ENCODE measurements at regions not wholly inside any gene's neighbourhood (a gene's known extent, or its start where the extent isn't known, plus 50 kb on each side); places are given as distances from the start of the nearest gene placed in this dataset.
"Not testable (repeated sequence)": the region's sequence is repeated elsewhere in the genome, so short reads cannot be mapped to it uniquely, and the experiment has no call there.

DNA sequence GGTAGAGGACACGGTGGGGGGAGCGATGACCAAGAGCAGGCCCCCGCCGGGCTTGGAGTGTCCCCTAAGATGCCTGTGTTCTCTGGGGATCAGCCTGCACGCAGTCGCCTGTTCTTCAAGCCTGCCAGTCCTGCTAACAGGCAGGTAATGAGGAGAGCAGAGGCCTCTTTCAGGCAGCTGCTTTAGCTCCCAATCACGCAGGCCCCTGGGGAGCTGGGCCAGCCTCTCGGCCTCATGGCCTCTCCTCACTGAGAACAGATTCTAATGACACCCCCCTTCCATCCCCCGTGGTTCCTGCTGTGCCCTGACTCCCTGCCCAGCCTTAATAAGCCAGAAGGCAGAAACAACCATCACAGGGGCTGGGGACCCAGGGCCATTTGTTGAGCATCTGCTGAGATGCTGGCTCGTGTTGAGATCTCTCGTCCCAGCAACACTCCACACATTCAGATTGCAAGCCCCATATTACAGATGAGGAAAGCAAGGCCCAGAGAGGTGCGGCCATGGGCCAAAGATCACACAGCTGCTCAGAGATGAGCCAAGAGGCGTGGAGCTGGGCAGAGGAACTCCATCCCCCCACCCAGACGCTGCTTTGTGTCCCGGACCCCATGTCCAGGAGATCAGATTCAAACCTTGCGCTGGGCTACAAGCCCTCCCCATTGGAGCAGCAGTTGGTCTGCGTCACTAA lies 71.6 kb upstream of the CASZ1 start:
- DNase-seq (ENCODE audit: low read depth): no peak

DNA sequence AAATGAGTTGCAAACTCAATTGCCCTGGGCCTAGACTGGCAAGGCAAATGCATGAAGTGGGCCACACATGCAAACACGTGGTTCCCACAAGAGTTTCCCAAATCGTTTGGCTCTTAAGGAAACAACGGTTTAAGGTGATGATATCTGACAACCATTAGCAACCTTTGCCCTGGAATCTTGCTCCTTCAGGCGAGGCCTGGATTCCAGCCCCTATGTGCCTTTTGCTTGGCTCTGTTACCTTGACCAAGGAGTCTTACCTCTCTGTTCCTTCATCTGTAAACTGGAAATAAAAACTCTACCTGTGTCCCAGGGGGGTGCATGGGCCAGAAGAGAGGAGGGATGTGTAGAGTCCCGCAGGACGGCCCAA lies 72.1 kb upstream of the CASZ1 start:
- no peak for DNase-seq (ENCODE audit: low read depth)

DNA sequence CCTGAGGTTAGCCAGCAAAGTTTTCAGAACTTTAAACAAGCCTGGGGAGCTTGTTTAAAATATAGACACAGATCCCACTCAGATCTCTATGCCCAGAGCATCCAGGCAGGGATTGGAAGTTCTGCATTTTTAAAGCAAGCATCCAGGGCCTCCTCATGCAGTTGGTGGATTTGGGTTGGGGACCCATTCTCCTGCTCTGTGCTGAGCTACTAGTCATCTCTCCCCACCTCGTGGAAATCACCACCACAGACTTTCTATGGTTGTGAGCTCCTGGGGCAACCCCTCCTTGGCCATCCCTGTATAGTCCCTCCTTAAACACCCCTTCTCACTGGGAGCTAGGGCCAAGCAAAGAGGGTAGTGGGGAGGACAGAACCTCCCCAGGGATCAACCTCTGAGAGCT lies 73.5 kb upstream of the CASZ1 start:
- no peak for DNase-seq (ENCODE audit: low read depth)

DNA sequence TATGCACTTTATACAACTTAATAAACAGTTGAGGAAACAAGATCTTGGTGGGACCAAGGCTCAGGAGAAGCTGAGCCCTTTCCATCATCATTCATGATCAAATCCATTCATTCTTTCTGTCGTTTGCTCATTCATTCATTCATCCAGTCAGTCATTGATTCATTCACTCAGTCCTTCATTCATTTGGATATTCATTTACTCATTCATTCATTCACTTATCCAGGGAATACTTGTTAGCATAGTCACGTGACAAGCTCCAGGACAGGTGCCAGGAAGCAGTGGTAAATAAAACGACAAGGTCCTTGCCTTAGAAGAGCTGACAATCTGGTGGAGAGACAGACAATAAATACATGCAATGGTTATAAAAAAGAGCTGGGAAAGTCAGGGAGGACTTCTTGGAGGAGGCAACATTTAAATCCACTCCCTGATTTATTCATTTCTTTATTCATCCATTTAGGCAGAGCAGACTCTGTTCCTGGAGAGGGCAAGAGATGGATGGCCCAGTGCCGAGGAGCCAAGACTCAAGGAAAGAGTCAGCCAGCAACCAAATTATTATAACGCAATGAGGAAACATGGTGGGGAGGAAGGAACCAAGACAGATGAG lies 74.1 kb upstream of the CASZ1 start:
- no peak for DNase-seq (ENCODE audit: low read depth)

DNA sequence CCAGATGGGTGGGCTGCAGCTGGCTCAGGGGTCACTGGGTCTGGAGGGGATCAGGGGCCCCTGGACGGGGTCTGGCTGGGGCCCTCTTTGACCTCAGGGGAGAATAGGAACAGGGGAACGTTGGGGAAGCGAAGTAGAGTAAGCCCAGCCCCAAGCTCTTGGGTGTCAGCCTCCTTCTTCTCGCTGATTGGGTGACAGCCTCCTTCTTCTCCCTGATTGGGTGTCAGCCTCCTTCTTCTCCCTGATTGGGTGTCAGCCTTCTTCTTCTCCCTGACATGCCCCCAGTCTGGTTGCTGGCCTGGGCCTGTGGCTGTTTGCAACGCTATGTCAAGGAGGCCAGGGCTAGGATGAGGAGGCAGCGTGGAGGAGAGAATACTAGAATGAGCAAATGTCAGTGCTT lies 76.7 kb upstream of the CASZ1 start:
- DNase-seq (ENCODE audit: low read depth): no peak

DNA sequence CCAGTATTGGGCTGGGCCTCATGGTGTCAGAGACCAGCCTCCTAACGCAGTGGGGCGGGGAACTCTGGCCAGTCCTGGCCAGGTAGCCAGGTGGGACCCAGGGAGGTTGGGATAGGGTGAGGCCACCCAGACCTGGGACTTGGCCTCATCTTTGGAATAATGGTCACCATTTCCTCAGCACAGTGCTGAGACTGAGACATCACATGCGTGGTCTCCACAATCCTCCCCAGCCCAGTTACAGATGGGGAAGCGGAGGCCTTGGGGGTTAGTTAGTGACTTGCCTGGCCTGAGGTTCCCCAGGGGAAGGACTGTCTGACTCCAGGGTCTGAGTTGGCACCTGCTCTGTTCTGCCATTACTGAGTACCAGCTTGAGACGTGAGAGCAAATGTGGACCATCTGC lies 77.9 kb upstream of the CASZ1 start:
- DNase-seq (ENCODE audit: low read depth): no peak

DNA sequence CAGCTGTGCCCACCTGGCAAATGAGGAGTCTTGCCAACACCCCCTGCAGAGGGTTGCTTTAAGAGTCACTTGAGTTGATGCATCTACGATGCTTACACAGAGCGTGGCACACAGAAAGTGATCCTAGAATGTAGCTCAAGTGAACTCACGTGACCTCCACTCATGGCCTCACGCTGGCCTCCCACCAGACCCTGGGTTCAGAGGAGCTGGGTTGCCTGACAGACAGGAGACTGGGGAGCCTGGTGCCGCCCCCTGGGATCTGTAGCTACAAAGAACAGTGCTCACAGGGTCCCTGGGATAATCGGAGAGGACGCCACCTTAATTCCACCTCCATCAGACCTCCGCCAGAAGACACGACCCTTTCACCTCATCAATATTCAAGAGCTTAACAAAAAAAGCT lies 81.4 kb upstream of the CASZ1 start:
- no peak for DNase-seq (ENCODE audit: low read depth)

DNA sequence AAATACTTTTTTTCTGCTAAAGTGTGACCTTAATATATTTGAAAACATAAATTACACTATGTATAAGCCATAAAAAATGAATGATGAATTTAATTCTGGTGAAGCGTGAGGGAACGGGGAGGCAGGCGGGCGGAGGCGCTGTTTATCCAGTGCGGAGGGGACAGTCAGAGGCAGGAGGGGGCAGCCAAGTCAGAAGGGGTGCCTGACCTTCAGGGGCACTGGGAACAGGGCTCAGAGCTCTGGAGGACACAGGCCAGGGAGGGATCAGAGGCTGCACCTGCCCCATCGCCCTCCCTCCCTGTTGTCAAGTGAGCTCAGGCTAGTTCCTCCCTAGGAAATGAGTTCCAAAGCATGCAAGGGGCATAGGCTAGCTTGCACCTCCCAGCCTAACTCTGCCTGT lies 82.0 kb upstream of the CASZ1 start:
- no peak for DNase-seq (ENCODE audit: low read depth)

DNA sequence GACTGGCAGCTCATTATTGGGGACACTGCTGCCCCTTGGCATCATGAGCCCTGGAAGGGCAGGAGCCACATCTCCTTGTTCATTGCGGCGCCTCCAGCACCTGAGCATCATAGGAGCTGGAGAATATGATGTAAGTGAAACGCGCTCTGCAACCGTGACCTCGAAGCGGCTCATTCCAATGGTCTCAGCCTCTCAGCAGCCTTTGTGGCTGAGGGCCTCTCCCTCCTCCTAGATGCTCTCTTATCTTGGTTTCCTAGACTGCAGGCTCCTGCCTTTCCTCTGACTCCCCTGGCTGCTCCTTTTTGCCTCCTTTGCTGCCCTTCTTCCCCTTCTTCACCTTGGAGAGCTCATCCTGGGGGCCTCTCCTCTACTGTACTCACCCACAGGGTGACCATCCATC lies 83.6 kb upstream of the CASZ1 start:
- DNase-seq (ENCODE audit: low read depth): no peak

DNA sequence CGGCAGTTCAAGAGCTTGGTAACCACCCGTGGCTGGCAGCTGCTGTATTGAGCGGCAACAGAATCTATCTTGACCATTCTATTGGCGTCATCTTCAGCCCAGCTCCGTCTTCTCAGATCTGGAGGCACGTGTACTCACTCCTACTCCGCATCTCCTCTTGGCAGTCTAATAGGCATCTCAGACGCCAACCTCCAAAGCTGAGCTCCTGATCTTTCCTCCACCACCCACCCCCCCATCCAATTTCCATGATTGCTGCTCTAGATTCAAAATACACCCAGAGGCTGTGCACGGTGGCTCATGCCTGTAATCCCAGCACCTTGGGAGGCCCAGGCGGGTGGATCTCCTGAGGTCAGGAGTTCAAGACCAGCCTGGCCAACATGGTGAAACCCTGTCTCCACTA lies 84.6 kb upstream of the CASZ1 start:
- no peak for DNase-seq (ENCODE audit: low read depth)

DNA sequence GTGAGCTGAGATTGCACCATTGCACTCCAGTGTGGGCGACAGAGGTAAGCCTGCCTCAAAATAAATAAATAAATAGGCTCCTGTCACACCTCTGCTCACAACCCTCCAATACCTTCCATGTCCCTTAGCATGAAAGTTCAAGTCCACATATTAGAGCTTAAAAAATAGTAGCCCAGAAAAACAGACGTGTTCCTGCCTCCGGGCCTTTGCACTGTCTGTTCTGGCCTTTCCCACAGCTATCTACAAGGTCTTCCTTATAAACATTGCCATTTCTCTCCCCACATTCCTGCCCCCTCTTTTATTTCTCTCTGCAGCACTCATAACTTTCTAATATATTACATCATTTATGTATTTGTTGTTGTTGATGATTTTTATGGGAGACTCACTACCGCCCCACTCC lies 85.6 kb upstream of the CASZ1 start:
- DNase-seq (ENCODE audit: low read depth): no peak

DNA sequence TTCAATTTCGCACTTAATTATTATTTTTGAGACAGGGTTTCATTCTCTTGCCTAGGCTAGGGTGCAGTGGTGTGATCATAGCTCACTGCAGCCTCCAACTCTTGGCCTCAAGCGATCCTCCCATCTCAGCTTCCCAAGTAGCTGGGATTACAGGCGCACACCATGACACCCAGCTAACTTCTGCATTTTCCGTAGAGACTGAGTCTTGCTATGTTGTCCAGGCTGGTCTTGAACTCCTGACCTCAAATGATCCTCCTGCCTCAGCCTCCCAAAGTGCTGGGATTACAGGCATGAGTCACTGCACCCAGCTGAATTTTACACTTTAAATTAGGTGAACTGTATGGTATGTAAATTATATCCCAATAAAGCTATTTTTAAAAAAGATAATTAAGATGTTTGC lies 90.6 kb upstream of the CASZ1 start:
- DNase-seq (ENCODE audit: low read depth): not testable (repeated sequence)

DNA sequence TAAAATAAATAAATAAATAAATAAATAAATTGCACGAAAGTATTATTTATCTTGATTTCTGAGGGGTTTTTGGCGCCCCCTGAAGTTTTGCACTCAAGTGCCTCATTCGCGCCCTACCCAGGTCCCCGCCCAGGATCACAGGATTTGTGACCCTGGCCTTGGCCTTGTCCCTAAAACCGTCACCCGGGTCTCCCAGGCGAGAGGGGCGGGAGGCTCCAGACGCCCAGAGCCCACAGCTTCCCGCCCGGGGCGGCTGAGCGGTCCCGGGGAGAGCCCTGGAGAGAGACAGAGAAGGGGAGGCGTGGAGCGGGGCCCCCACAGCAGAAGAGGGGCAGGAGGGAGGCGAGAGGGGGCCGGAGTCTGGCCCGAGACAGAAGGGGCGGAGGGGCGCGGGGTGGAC lies 91.8 kb upstream of the CASZ1 start:
- no peak for DNase-seq (ENCODE audit: low read depth)

DNA sequence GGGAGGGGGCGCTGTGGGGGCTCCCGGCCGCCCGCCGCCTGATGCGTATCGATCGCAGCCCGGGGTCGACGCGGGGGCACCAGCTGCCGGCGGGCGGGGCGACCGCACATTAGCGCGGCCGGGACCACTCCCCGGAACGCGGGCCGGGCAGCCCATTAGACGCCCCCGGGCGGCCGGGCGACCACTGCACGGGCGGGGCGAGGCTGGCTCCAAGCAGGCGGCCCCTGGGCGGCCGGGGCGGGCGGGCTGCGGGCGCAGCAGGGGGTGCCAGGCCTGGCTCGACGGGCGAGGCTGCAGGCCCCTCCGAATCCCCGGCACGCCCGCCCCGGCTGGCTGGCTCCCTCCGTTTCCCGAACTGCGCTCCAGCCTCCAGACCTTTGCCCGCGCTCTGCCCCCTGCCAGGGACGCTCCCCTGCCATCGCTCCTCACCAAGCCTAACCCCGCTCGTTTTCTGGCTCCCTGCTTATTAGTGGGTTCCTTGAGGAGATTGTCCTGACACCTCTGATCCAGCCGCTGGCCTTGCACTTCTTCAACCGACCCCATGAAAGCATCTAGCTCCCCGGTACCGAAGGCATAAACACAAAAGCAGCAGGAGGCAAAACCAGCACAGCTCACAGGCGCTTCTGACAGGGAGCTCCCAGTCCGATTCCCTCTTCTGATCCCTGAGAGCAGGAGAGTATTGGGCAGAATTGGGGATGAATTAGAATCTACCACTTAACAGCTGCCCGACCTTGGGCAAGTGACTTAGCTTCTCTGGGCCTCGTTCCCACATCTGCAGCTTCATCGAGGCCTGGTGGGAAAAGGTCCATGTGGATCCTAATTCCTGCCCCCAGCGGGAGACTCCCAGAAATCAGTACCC lies 92.6 kb upstream of the CASZ1 start:
- DNase-seq (ENCODE audit: low read depth): no peak

DNA sequence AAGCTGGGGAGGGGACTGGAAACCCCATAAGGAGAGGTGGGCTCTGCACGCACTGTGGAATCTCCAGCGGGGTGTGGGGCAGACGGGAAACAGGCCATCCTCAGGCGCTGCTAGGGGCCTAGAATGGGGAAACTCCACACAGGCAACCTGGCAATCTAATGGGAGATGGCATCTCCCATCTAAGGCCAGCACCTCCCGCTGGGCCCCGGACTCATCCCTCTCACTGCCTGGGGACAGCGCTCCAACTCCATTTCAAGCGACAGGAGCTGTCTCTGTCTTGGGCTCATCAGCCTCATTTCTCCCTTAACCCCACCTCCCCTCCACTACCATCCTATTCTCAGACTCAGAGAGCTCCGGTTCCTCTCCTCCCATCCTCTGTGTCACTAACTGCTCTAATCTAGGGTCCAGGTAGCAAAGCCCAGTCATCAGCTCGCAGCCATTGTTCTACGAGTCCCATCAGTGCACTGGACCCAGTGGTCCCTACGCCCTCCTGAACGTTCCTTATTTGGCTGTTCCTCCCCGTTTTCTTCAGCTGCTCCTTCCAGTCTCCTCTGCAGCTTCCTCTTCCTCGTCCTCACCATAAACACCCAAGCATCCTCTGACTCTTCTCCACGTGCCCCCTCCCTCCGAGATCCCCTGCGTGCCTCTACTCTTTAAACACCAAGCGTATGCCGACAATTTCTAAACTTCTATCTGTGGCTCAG lies 93.4 kb upstream of the CASZ1 start:
- no peak for DNase-seq (ENCODE audit: low read depth)

DNA sequence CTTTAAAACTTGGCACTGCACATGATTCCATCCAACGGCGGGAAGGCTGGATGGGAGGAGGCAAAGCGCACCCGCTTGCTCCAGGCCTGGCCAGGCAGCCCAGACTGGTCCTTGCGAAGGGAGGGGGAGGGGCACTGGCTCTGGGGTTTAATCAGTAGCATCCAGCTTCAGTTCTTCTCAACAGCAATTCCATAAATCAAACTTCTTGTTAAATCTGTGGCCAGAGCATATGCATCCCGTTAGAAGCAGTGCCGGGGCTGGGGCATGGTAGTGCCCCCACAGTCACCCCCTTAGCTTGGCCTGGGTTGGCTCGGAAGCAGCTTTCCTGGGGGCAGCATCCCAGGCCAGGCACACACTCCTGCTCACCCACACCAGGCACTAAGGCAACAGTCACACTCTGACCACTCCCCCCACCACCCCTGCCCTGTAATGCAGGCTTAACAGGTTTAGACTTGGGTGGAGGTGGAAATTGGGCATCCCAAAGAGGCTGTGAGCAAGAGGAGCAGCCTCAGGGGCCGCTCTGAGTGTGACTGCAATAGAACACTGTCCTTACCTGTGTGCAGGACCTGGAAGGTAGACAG lies 94.1 kb upstream of the CASZ1 start:
- DNase-seq (ENCODE audit: low read depth): no peak

DNA sequence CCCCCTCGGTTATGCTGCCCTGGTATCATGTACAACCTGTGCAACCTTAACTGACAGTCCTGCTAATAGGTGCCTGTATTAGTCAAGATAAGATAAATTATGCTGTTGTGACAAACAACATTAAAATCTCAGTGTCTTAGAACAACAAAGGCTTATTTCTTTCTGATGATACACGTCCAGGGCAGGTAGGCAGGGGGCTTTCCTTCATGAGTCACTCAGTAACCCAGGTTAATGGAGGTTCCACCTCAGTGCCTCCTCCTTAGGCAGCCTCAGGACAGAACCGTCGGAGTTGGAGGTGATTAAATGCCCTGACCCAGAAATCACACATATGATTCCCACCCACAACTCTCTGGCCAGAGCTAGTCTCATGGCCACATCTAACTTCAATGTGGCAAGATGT lies 94.6 kb upstream of the CASZ1 start:
- DNase-seq (ENCODE audit: low read depth): no peak

DNA sequence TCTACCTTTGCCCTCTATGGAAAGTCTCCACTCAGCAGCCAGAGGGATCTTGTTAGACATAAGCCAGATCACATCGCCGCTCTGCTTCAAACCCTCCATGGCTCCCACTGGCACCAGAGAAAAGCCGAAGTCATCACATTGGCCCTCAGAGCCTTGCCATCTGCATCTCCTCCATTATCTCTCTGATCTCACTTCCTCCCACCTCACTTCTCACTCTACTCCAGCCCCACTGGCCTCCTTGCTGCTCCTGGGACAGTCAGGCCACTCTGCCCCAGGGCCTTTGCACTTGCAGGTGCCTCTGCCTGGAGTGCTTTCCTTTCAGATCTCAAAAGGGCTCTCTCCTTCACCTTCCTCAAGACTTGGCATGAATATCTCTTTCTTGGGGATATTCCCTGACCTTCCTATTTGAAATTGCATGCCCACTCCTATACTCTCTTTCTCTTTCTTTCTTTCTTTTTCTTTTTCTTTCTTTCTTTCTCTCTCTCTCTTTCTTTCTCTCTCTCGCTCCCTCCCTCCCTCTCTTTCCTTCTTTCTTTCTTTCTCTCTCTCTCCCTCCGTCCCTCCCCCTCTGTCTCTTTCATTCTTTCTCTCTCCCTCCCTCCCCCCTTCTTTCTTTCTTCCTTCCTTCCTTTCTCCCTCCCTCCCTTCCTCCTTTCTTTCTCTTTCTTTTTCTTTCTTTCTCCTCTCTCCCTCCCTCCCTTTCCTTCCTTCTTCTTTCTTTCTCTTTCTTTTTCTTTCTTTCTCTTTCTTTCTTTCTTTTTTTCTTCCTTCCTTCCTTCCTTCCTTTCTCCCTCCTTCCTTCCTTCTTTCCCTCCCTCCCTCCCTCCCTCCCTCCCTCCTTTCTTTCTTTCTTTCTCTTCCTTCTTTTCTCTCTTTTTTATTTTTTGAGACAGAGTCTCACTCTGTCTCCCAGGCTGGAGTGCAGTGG lies 96.0 kb upstream of the CASZ1 start:
- no peak for DNase-seq (ENCODE audit: low read depth)

DNA sequence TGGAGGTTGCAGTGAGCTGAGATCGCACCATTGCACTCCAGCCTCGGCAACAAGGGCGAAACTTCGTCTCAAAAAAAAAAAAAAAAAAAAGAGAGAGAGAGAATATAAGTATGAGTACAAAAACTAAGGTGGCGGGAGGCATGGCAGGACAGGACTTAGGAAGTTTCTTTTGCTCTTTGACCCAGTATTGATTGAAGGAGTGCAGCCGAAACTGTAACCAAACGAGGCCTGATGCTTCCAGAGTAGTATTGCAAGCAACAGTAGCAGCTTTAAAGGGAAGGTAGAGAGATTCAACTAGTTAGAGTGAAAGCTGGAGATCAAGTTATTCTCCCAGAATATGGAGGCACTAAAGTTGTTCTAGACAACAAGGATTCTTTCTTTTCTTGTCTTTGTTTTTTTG lies 99.2 kb upstream of the CASZ1 start:
- no peak for DNase-seq (ENCODE audit: low read depth)

DNA sequence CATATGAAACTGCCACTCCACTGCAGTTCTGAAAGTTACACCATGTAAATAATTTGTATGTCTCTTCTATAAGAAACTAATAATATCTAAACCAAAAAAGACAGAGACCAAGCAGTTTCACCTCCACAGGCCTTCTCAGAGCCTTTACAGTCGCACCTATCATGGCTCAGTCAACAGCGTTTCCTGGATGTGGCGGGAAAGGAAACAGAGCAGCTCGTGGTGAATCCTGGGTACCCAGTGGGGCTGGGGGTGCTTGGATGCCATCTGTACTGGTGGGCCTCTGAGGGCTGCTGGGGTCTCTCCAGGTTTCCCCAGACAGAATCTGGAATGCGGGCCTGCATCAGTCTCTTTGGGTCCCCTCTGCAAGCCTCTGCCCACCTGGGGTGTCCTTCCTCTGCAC lies 100.2 kb upstream of the CASZ1 start:
- no peak for DNase-seq (ENCODE audit: low read depth)

DNA sequence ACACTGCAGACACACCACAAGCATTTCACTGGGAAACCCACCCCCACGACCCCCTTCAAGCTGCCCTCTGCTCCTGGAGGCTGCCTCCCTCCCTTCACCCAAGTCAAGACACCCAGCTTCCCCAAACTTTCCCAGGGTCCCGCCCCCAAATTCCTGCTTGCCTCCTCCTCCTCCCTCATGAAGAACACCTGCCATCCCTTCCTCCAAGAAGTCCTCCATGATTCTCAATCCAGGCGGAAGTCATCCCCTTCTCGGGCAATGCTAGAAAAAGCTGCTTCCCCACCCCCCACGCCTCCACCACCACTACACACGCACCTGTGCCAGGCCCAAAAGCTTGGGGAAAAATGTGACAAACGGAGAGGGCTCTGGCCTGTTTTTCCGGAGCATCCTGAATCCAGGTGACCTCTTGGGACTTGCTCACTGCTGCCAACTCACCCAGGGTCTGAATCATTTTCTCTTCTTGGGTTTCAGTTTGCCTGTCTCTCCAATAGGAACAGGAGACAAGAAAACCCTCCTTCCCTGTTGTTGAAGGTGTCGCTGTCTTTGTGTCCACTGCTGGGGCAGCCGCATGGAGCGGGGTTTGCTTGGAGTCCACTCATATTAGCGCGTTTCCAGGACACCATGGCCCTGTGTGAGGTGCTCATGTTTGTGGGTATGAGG lies 101.0 kb upstream of the CASZ1 start:
- no peak for DNase-seq (ENCODE audit: low read depth)

Data from stromal cell of bone marrow (primary cell).